ENCODE measurements at regions not wholly inside any gene's neighbourhood (a gene's known extent, or its start where the extent isn't known, plus 50 kb on each side); places are given as distances from the start of the nearest gene placed in this dataset.
"Not testable (repeated sequence)": the region's sequence is repeated elsewhere in the genome, so short reads cannot be mapped to it uniquely, and the experiment has no call there.

GRCh38 chr12:115898670-115899069 is 378.8 kb downstream of the MED13L start:
- no peak for DNase-seq

GRCh38 chr12:115897729-115898128 is 379.8 kb downstream of the MED13L start:
- no peak for DNase-seq

GRCh38 chr12:115895247-115895646 is 382.2 kb downstream of the MED13L start:
- no peak for DNase-seq

- no peak for DNase-seq
These were observed 385.8 kb downstream of the MED13L start for GRCh38 chr12:115891556-115892164.

- no peak for DNase-seq
These were observed 390.8 kb downstream of the MED13L start for GRCh38 chr12:115886666-115887065.

- no peak for DNase-seq
These were observed 392.3 kb downstream of the MED13L start for GRCh38 chr12:115885040-115885690.

- no peak for DNase-seq
These were observed 394.6 kb downstream of the MED13L start for GRCh38 chr12:115882936-115883335.

GRCh38 chr12:115880238-115880637 is 397.3 kb downstream of the MED13L start:
- no peak for DNase-seq

GRCh38 chr12:115879354-115879753 is 398.1 kb downstream of the MED13L start:
- DNase-seq, result no peak

- DNase-seq, result no peak
These were observed 403.9 kb downstream of the MED13L start for GRCh38 chr12:115873451-115874082.

GRCh38 chr12:115872919-115873357 is 404.6 kb downstream of the MED13L start:
- DNase-seq, result no peak

- no peak for DNase-seq
These were observed 405.3 kb downstream of the MED13L start for GRCh38 chr12:115872212-115872611.

GRCh38 chr12:115871714-115872113 is 405.8 kb downstream of the MED13L start:
- DNase-seq, result no peak

- no peak for DNase-seq
These were observed 407.0 kb downstream of the MED13L start for GRCh38 chr12:115870510-115870909.

- DNase-seq, result no peak
These were observed 407.5 kb downstream of the MED13L start for GRCh38 chr12:115870021-115870420.

GRCh38 chr12:115869604-115870003 is 407.9 kb downstream of the MED13L start:
- DNase-seq, result no peak

- no peak for DNase-seq
These were observed 408.9 kb downstream of the MED13L start for GRCh38 chr12:115868624-115869023.

- DNase-seq, result no peak
These were observed 409.6 kb downstream of the MED13L start for GRCh38 chr12:115867854-115868253.

- DNase-seq, result no peak
These were observed 410.5 kb downstream of the MED13L start for GRCh38 chr12:115866909-115867525.

- DNase-seq, result not testable (repeated sequence)
These were observed 411.2 kb downstream of the MED13L start for GRCh38 chr12:115866281-115866680.

- DNase-seq, result no peak
These were observed 413.1 kb downstream of the MED13L start for GRCh38 chr12:115864396-115864795.

- no peak for DNase-seq
These were observed 416.9 kb downstream of the MED13L start for GRCh38 chr12:115860619-115861018.

GRCh38 chr12:115859231-115859630 is 418.3 kb downstream of the MED13L start:
- no peak for DNase-seq

GRCh38 chr12:115857923-115858322 is 419.6 kb downstream of the MED13L start:
- no peak for DNase-seq
